ENCODE measurements at regions not wholly inside any gene's neighbourhood (a gene's known extent, or its start where the extent isn't known, plus 50 kb on each side); places are given as distances from the start of the nearest gene placed in this dataset.

DNA sequence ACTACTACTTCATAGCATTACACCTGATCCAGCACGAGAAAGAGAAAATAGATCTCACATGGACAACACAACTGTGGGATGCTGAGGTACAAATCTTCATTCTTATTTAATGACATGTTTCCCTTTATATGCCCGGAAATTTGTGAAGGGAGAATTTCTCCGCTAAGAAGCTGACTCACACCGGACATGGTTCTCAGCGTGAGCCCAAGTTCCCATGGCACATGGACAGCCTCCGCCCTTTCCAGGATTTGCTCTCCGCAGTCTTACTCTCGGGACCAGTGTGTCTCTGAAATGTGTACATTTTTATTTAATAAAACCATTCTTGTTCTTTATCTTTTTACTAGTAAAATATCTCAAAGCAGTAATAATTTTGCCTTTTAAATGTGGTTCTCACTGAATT is 1154.8 kb downstream of the TMEM121 start:
- TF ChIP-seq, protein P1, sequence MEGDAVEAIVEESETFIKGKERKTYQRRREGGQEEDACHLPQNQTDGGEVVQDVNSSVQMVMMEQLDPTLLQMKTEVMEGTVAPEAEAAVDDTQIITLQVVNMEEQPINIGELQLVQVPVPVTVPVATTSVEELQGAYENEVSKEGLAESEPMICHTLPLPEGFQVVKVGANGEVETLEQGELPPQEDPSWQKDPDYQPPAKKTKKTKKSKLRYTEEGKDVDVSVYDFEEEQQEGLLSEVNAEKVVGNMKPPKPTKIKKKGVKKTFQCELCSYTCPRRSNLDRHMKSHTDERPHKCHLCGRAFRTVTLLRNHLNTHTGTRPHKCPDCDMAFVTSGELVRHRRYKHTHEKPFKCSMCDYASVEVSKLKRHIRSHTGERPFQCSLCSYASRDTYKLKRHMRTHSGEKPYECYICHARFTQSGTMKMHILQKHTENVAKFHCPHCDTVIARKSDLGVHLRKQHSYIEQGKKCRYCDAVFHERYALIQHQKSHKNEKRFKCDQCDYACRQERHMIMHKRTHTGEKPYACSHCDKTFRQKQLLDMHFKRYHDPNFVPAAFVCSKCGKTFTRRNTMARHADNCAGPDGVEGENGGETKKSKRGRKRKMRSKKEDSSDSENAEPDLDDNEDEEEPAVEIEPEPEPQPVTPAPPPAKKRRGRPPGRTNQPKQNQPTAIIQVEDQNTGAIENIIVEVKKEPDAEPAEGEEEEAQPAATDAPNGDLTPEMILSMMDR (IDR thresholded peaks at IDR 0.05; ENCODE audit: low read depth, low read length, poor library complexity, severe bottlenecking) = no peak
- no peak for TF ChIP-seq EZH2phosphoT487 (IDR thresholded peaks at IDR 0.05; ENCODE audit: borderline replicate concordance, low read length)

Measured in DOHH2 (cell line).